GM19099 (cell line): ENCODE measurements at regions not wholly inside any gene's neighbourhood (a gene's known extent, or its start where the extent isn't known, plus 50 kb on each side); places are given as distances from the start of the nearest gene placed in this dataset.
A peak's percentile ranks its signal among the peaks of the same experiment; 100 is the strongest.

Experiments
- POLR2A ChIP-seq: IDR thresholded peaks from 3 replicates; pipeline ENCODE4 v1.6.1; 2011; ENCODE audit warnings: low read depth; ENCODE audit not compliant: insufficient read length; ENCODE audit errors: extremely low read depth

DNA sequence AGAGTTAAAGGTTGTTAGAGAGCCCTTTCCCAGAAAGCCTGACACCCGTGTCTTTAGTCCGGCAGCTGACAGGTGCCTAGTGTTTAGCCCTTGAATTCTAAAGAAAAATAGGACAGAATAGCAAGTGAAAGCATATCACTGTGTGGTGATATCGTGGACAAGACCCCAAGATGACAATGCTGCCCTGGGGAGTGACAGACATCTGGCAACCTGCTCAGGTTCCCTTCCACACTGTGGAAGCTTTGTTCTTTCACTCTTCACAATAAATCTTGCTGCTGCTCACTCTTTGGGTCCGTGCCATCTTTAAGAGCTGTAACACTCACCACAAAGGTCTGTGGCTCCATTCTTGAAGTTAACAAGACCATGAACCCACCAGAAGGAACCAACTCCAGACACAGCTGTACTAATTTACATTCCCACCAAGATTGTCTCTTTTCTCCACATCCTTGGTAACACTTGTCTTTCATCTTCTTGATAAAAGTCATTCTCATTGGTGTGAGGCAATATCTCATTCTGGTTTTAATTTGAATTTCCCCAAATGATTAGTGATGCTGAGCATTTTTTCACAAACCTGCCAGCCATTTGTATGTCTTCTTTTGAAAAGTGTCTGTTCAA, 107.6 kb upstream of the SGIP1 start:
- no peak for TF ChIP-seq POLR2A

DNA sequence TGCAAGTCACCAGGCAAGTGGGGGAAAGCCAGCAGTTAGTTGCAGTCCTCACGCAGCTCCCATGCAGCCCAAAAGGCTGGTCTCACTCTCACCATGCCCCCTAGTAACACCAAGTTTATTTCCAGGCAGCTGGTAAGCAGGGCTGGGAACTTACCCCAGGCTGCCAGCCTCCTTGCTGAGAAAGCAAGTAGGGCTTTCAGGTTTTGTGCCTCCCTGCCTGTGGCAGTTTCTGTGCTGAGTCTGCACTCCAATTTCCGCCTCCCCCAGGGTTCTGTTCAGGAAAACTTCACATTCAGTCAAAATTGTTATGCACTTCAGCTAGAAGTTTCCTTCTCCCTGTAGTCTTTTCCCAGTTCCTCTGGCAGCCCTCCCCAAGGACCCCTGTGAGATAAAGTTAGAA, 102.0 kb upstream of the SGIP1 start:
- TF ChIP-seq POLR2A, result no peak

DNA sequence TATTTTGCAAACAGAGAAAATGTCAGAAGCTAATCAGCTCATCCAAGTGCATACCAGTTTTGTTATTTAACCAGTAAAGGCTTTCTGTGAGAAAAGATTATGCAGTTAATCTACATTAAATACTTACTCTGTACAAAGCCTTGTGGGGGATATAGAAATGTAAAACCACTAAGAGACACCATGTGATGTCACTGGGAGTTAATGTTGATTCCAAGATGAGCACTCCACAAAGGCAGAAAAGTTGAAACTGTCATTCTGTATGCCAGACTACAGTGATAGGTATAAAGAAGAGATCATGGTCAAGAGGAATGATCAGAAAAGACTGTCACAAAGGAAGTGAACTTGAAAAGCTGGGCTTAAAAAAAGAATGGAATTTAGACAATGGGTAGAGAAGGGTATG, 100.3 kb upstream of the SGIP1 start:
- TF ChIP-seq POLR2A, result no peak

DNA sequence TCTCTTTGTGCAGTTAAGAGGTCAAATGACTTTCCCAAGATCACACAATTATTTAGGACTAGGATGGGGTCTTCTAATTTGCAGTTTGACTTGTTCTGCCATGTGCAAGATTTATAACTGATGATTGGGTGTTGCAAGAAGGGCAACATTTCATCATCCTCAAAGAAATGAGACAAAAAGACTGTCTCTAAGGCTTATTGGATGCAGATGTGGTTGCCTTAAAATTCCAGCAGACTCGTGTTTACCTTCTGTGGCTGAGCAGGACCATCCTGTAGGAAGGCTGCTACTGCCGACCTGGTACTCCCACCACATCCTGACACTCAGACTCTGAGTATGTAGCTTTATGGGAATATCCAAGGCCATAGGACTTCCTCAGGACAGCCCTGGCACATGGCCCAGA, 99.9 kb upstream of the SGIP1 start:
- TF ChIP-seq POLR2A, result no peak

DNA sequence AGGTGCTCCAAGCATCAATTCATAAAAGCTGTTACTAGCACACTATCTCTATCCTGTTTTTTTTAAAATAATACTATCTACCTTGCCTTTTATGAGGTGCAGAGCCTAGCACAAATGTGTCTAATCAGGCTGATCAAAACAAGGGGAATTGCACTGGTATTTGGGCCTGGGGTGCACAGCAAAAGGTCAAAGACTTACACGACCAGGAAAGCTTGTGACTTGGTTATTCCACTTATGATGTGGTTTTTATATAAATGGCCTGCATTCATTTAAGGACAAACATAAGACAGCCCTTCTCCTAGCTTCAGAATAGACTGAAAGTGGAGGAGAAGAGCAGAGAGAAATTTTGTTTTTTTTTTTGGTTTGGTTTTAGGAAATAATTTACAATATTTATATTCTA, 98.4 kb upstream of the SGIP1 start:
- TF ChIP-seq POLR2A, result no peak

DNA sequence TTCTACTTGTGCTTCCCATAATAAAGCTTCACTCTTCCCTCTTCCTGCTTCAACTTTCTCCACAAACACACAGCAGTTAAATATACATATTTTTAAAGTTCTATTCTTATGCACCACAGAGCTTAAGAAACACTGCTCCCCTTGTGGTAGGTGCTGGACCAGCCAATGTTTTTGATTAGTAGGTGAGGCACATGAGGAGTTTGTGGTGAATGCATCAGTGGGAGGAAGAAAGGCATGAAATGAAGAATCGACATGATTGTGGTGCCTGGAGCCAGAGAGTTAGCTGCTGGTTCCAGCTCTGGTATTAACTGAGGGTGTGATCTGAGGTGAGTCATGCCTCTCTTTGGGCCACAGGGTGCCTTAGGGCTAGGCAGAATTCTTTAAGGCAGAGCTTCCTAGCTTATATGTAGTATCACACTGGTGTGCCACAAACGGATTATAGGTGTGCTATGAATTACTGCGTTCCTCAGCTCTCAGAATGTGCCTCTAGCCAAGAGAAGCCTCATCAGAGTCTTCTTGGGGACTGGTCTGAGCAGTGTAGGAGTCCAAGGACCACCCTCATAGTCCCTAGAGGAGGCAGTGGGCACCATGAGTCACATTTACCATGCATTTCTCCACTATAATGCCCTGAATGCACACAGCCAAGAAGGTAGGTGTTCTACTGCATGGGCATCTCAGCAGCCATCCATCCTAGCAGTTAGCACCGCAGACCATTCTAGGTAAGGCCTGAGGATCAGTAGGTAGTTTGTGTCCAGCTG, 97.4 kb upstream of the SGIP1 start:
- TF ChIP-seq POLR2A, result no peak

DNA sequence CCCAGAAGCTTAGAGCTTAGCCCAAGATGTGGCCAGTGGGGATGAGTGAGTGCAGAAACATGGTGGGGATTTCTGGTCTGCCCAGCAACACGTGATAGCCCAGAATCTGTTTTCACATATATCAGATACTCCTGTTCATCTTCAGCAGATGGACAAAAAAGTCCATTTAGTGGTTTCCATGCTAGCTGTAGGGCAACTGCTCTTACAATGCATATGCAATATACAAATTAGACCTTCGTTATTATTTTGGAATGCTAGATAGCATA, 96.9 kb upstream of the SGIP1 start:
- TF ChIP-seq POLR2A, result no peak

DNA sequence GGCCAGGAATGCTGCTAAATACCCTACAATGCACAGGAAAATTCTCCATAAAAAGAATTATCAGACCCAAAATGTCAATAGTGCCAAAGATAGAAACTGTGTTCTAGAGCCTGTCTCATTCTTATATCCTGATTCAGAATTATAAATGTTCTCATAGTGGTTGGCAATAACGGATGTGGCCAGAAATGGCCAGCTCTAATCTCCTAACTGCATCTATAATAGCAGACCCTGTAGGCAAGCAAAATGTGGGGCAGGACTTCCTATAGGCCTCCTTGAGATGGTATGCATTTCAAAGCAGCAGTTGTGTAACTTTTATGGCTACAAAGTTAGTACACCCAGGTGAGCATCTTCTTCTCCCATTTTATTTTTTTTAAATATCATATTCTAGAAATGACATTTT, 95.9 kb upstream of the SGIP1 start:
- no peak for TF ChIP-seq POLR2A

DNA sequence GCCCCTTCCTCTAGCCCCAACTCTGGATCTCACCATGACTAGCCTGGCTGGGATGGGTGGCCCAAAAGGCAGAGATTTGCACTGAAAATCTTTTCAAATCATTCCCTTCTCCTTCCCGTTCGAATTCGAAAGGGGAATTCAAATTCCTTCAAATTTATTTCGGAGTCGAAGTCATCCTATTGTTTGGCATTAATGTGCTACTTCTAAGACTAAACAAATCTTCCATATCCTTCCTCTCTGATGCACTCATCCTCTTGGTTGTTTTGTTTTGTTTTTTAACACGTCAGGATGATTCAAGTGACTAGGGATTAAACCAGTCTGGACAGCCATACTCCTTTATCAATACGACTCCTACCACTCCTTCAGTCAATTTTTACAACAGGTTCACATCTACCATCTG, 95.5 kb upstream of the SGIP1 start:
- no peak for TF ChIP-seq POLR2A

DNA sequence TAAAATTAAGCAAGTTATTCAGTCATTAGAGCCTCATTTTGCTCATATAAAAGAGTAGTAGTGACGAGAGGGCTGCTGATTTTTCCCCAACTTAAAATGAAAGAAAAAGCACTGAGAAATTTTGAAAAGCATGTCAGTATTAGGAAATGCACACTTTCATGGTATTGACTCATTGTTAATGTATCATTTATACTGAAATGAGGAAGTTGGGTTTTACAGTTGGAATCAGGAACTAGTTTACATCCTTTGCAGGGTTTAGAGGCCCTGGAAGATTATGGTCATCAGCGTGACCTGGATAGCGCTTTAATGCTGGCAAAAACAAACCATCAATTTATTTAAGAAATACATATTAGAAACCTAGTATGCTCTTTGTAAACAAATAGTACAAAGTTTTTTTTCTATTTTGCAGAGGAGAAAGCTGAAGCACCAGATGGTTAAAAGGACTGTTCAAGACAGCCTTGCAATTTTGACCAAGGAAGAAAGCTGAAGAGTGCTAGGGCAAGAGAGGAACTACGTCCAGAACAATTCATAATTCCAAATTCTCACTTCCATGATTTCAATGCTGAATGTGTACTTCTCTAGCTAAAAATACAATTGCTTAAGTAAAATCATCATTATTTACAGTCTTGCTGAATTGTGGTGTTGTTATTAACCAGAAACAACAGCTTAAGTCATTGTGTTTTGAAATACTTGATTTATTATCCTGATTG, 94.8 kb upstream of the SGIP1 start:
- TF ChIP-seq POLR2A, result no peak

DNA sequence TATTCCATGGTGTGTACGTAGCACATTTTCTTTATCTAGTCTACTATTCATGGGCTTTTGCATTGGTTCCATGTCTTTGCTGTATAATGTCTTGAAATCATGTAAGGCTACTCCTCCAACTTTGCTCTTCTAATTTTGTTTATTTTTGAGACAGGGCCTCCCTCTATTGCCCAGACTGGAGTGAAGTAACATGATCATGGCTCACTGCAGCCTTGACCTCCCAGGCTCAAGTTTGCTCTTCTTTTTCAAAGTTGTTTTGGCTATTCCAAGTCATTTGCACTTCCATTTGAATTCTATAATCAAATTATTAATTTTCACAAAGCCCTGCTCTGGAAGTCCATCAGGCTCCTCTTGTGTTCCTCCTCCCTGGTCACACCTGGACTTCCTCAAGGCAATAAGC, 90.2 kb upstream of the SGIP1 start:
- TF ChIP-seq POLR2A, result no peak

DNA sequence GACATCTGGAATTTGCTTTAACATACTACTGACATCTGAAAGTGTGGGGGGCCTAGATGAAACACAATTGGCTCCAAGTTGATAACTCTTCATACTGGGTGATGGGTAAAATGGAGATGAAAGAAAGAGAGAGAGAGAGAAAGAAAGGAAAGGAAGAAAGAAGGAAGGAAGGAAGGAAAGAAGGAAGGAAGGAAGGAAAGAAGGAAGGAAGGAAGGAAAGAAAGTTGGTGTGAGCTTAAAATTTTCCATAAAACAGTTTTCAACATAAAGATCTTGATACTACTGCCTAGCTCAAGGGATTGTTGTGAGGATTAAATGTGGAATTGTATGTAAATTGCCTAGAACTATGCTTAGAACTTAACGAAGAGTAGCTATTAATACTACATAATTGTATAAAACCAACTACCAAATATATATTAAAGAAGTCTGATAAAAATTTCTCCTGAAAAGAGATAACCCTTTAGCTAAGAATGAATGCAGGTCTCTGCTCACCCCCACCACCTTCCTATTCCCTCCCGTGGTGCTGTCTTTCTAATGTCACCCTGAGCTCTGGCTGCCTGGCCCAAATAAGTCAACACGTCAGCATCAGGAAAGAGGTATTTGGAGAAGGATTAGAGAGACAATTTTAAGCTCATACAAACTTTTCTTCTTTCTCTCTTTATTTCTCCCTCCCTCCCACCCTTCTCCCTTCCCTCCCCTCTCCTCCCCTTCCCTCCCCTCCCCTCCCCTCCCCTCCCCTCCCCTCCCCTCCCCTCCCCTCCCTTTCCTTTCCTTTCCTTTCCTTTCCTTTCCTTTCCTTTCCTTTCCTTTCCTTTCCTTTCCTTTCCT, 89.3 kb upstream of the SGIP1 start:
- no peak for TF ChIP-seq POLR2A

DNA sequence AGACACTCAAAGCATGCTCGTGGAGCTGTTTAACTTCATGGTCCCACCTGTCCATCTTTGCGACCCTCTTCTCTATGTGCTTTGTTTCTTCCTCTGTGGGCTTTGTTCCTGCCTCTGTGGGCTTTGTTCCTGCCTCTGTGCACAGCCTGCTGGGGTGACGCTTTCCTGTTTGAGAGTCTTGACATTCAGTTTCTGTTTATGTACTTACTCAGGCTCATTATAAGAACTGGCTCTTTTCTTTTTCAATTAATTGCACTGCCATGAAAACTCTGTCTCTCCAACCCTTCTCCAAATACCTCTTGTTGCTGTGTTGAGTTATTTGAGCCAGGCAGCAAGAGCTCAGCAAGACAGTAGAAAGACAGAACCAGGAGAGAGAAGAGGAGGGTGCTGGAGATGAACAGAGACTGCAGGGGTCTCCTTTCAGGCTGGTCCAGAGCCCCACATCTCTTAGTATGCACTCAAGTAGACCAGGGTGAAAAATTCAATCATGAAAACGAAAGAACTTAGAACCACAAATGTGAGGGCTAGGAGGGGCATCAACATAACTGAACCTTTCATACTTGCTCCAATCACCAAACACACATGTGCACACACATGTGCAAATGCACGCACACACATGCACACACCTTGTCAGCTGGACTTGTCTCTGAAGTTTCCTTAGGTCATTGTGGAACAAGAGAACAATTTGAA, 88.3 kb upstream of the SGIP1 start:
- TF ChIP-seq POLR2A, result peak; percentile 55

DNA sequence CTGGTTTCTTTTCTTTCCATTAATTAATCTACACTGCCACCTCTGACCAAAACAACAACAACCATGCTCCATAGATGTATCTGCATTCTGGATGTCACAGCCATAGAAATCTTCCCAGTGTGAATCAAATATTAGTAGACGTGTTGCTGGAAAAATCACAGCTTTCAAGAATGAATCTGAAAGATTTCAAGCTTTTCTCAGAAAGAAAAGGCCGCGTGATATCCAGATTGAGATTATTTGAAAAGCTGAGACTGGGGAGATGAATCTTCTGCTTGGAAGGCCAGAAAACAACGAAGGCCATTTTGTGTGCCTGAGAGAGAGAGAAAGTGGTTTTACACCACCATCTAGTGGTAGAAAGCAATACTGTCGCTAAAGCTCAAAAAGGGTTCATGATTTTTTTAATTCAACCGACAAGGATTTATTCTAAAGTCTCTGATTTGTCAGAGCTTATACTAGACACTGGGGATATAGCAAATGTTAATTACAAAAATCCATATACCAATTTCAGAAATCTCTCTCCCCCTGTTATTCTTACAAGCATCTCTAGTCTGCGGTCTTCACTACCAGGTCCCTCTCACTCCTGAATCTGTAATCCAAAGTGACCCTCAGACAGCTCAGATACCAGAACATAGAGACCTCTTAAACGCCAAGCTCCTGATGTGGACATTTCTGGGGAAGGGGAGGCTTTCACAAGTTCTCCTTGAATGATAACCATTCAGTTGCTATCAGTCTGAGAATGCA, 87.5 kb upstream of the SGIP1 start:
- no peak for TF ChIP-seq POLR2A

DNA sequence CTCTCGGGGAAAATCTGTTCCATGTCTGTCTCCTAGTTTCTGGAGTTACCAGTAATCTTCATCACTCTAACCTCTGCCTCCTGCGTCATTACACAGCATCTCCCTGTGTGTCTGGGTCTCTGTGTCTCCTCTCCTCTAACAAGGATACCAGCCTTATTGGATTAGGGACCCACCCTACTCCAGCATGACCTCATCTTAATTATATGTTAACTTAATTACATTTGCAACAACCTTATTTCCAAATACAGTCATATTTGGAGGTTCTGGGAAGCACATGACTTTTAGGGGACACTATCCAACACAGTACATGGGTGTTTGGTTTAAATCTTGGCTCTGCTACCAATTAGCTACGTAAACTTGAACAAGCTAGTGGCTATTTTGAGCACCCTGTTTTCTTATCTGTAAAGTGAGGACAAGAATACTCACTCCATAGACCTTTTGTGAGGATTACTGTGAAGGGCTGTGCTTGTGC, 83.9 kb upstream of the SGIP1 start:
- no peak for TF ChIP-seq POLR2A

DNA sequence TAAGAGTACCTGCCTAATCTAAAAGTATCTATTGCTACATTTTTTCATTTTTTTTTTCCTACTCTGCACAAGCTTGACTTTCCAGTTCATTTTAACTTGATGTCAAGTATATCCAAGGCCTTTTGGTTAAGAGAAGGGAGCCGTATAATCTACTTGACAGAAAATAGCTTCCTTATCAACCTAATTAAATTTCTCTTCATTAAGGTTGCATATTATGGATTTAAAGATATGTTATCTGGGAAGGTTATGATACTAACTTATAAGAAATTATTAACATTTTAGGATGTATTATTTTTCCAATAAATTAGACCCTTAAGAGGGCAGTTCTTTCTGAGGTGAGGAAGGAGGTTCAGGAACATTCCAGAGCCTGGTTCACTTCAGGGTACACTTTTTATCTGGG, 83.1 kb upstream of the SGIP1 start:
- no peak for TF ChIP-seq POLR2A
